ENCODE measurements at regions not wholly inside any gene's neighbourhood (a gene's known extent, or its start where the extent isn't known, plus 50 kb on each side); places are given as distances from the start of the nearest gene placed in this dataset.
"Not testable (repeated sequence)": the region's sequence is repeated elsewhere in the genome, so short reads cannot be mapped to it uniquely, and the experiment has no call there.

DNA sequence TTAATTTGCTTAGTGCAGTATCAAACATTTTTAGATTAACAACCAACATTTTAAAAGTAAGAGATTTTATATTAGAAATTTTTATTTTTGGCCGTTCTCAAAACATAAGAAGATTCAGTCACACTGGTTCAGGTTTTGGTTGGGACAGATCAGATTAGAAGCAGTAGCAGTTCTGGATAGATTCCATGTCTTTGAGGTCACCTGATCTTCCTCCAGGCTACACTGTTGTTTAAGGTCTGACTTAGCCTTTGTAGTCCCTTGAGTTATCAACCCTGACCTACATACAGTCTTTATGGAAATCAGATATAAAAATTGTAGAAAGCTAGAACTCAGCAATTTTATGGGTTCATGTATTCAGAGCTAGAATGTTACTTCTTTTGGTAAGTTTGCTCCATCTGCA, 910.0 kb upstream of the WWC1 start:
- Histone ChIP-seq H3K4me1 (peaks cover 0 to 6% (median 0%) of the 10 kb centered on the region in 4 donors), H3K9me3 (no peaks in the 10 kb centered on the region), H3K4me3 (no peak overlapping the region), H3K27ac (no peak overlapping the region), H3K36me3 (no peaks in the 10 kb centered on the region), H3K27me3 (no peaks in the 10 kb centered on the region)
- no peak for DNase-seq
- intact Hi-C loops (cut with DNase I) = no loop called here
- peak; percentile 51 to 65 (median 60) for ATAC-seq
- 32% methylated on average over 1 of the region's 1 CpG for WGBS (ENCODE audit: insufficient coverage, low coverage, low lambda C conversion rate, missing lambda C conversion rate)
- no peak for TF ChIP-seq POLR2A (IDR thresholded peaks at IDR 0.05)
- TF ChIP-seq, protein P1, sequence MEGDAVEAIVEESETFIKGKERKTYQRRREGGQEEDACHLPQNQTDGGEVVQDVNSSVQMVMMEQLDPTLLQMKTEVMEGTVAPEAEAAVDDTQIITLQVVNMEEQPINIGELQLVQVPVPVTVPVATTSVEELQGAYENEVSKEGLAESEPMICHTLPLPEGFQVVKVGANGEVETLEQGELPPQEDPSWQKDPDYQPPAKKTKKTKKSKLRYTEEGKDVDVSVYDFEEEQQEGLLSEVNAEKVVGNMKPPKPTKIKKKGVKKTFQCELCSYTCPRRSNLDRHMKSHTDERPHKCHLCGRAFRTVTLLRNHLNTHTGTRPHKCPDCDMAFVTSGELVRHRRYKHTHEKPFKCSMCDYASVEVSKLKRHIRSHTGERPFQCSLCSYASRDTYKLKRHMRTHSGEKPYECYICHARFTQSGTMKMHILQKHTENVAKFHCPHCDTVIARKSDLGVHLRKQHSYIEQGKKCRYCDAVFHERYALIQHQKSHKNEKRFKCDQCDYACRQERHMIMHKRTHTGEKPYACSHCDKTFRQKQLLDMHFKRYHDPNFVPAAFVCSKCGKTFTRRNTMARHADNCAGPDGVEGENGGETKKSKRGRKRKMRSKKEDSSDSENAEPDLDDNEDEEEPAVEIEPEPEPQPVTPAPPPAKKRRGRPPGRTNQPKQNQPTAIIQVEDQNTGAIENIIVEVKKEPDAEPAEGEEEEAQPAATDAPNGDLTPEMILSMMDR (IDR thresholded peaks at IDR 0.05) = no peak

DNA sequence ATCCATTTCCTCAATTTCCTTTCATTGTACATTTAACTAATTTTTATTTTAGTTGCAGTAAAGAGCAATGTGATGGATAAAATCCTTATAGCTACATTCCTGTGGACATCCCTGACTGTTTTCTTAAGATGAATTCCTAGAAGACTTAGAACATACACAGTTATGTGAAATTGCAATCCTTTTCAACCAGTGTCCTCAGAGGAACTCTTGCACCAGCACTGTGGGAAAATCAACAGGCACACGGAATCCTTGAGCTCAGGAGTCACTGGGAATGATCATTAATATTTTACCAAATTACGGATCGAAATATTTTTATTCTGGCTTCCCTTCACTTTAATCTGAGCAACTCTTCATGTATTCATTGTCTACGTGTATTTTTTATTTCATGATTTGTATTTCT, 901.9 kb upstream of the WWC1 start:
- WGBS (ENCODE audit: insufficient coverage, low coverage, low lambda C conversion rate, missing lambda C conversion rate) = 24% methylated on average over 4 of the region's 4 CpGs
- intact Hi-C loops (cut with DNase I) = no loop called here
- Histone ChIP-seq H3K4me1 (no peaks in the 10 kb centered on the region), H3K9me3 (no peaks in the 10 kb centered on the region), H3K36me3 (no peaks in the 10 kb centered on the region), H3K27ac (no peak overlapping the region), H3K4me3 (no peak overlapping the region), H3K27me3 (no peaks in the 10 kb centered on the region)
- no peak for DNase-seq
- peak in 1 of 4 donors; percentile 71 for ATAC-seq
- TF ChIP-seq, protein P1 (IDR thresholded peaks at IDR 0.05) = no peak
- TF ChIP-seq POLR2A (IDR thresholded peaks at IDR 0.05) = no peak

DNA sequence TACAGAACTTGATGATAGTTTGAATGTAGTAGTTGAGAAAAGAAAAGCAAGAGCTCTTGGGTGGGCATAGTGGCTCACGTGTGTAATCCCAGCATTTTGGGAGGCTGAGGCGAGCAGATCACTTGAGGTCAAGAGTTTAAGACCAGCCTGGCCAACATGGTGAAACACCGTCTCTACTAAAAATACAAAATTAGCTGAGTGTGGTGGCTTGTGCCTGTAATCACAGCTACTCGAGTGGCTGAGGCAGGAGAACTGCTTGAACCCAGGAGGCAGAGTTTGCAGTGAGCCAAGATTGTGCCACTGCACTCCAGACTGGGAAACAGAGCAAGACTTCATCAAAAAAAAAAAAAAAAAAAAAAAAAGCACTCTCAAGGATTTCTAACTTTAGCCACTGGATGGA, 900.2 kb upstream of the WWC1 start:
- WGBS (ENCODE audit: insufficient coverage, low coverage, low lambda C conversion rate, missing lambda C conversion rate) = 84% methylated on average over 2 of the region's 4 CpGs
- H3K27me3 ChIP-seq; ATAC-seq; intact Hi-C loops (cut with DNase I); H3K4me1 ChIP-seq; DNase-seq; H3K27ac ChIP-seq; H3K4me3 ChIP-seq; H3K9me3 ChIP-seq; H3K36me3 ChIP-seq: not testable (repeated sequence)

DNA sequence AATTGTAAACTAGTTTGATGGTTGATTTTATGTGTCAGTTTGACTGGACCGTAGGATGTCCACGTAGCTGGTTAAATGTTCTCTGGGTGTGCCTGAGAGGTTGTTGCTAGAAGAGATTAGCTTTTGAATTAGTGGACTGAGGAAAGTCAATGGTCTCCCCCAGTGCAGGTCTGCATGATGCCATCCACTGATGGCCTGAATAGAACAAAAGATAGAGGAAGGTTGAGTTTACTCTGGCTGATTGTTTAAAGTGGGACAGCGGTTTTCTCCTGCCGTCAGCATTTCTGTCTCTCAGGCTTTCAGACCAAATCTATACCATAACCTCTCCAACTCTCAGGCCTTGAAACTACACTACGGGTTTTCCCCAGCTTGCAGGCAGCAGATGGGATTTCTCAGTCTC, 899.2 kb upstream of the WWC1 start:
- intact Hi-C loops (cut with DNase I) = no loop called here
- no peak overlapping the region for H3K4me3 ChIP-seq
- H3K4me1 ChIP-seq = no peaks in the 10 kb centered on the region
- H3K27ac ChIP-seq = no peak overlapping the region
- DNase-seq (no peak), ATAC-seq (no peak)
- no peaks in the 10 kb centered on the region for H3K36me3 ChIP-seq
- 86% methylated on average over 5 of the region's 5 CpGs for WGBS (ENCODE audit: insufficient coverage, low coverage, low lambda C conversion rate, missing lambda C conversion rate)
- H3K27me3 ChIP-seq = no peaks in the 10 kb centered on the region
- no peaks in the 10 kb centered on the region for H3K9me3 ChIP-seq
- no peak for TF ChIP-seq POLR2A (IDR thresholded peaks at IDR 0.05)
- TF ChIP-seq, protein P1 (IDR thresholded peaks at IDR 0.05) = no peak

DNA sequence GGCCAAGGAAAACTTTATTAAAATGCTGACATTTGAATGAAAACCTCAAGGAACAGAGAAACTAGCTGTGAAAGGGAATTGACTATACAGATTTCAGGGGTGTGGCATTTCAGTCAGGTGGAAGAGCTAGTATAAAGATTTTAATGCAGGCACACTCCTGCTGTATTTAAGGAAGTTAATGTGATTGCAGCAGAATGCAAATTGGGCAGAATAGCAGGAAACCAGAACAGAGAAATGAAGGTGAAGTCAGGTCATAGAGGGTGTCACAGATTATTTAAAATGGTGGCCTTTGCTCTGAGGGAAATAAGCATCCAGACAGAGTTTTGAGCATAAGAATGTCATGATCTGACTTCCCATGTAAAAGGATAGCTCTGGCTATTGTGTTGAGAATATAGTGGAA, 898.1 kb upstream of the WWC1 start:
- Histone ChIP-seq H3K9me3 (no peaks in the 10 kb centered on the region), H3K27ac (no peak overlapping the region), H3K27me3 (no peaks in the 10 kb centered on the region), H3K36me3 (no peaks in the 10 kb centered on the region), H3K4me3 (no peak overlapping the region), H3K4me1 (no peaks in the 10 kb centered on the region)
- intact Hi-C loops (cut with DNase I) = no loop called here
- no peak for ATAC-seq
- DNase-seq = no peak
- TF ChIP-seq, protein P1 (IDR thresholded peaks at IDR 0.05) = no peak
- TF ChIP-seq POLR2A (IDR thresholded peaks at IDR 0.05) = no peak
